ENCODE measurements at regions not wholly inside any gene's neighbourhood (a gene's known extent, or its start where the extent isn't known, plus 50 kb on each side); places are given as distances from the start of the nearest gene placed in this dataset.
"Not testable (repeated sequence)": the region's sequence is repeated elsewhere in the genome, so short reads cannot be mapped to it uniquely, and the experiment has no call there.

- no peak overlapping the region for H3K4me3 ChIP-seq (replicated peaks in 1 of 2; ENCODE audit: low read depth in 2 of 2, low read length in 2 of 2)
- DNase-seq (ENCODE audit: low read depth in 2 of 2): peak; percentile 94 to 97
These were observed 190.2 kb upstream of the SLC38A2 start for GRCh38 chr12:46562625-46563225.

GRCh38 chr12:46561769-46562624 lies 189.4 kb upstream of the SLC38A2 start:
- not testable (repeated sequence) for H3K4me3 ChIP-seq (replicated peaks in 1 of 2; ENCODE audit: low read depth in 2 of 2, low read length in 2 of 2)

More at GRCh38 chr12:46562625-46563225, 190.2 kb upstream of the SLC38A2 start:
- no peak for TF ChIP-seq CTCF (IDR thresholded peaks at IDR 0.05; ENCODE audit: low read depth, low read length)

GRCh38 chr12:46560874-46561273 lies 188.3 kb upstream of the SLC38A2 start:
- no peak for TF ChIP-seq CTCF (IDR thresholded peaks at IDR 0.05; ENCODE audit: low read depth, low read length)
- no peak overlapping the region for H3K4me3 ChIP-seq (replicated peaks in 1 of 2; ENCODE audit: low read depth in 2 of 2, low read length in 2 of 2)
- DNase-seq (ENCODE audit: low read depth in 2 of 2): no peak

More at GRCh38 chr12:46561769-46562624, 189.4 kb upstream of the SLC38A2 start:
- peak; percentile 17 to 81 for DNase-seq (ENCODE audit: low read depth in 2 of 2)

GRCh38 chr12:46560089-46560488 lies 187.5 kb upstream of the SLC38A2 start:
- TF ChIP-seq CTCF (IDR thresholded peaks at IDR 0.05; ENCODE audit: low read depth, low read length): no peak
- DNase-seq (ENCODE audit: low read depth in 2 of 2): no peak
- no peak overlapping the region for H3K4me3 ChIP-seq (replicated peaks in 1 of 2; ENCODE audit: low read depth in 2 of 2, low read length in 2 of 2)

GRCh38 chr12:46559311-46559710 lies 186.7 kb upstream of the SLC38A2 start:
- H3K4me3 ChIP-seq (replicated peaks in 1 of 2; ENCODE audit: low read depth in 2 of 2, low read length in 2 of 2): no peak overlapping the region
- TF ChIP-seq CTCF (IDR thresholded peaks at IDR 0.05; ENCODE audit: low read depth, low read length): no peak
- peak; percentile 37 to 79 for DNase-seq (ENCODE audit: low read depth in 2 of 2)

GRCh38 chr12:46558677-46559076 lies 186.1 kb upstream of the SLC38A2 start:
- TF ChIP-seq CTCF (IDR thresholded peaks at IDR 0.05; ENCODE audit: low read depth, low read length): no peak
- peak in 1 of 2 donors; percentile 15 for DNase-seq (ENCODE audit: low read depth in 2 of 2)
- H3K4me3 ChIP-seq (replicated peaks in 1 of 2; ENCODE audit: low read depth in 2 of 2, low read length in 2 of 2): no peak overlapping the region

Measured in cardiac fibroblast (primary cell).